CD14-positive monocyte (primary cell): ENCODE measurements at regions not wholly inside any gene's neighbourhood (a gene's known extent, or its start where the extent isn't known, plus 50 kb on each side); places are given as distances from the start of the nearest gene placed in this dataset.
"Not testable (repeated sequence)": the region's sequence is repeated elsewhere in the genome, so short reads cannot be mapped to it uniquely, and the experiment has no call there.

Experiments
- DNase-seq, 3 donors: peaks; one replicate each; pipeline ENCODE4 v3.0.0-alpha.2; 2011 to 2022
- H2AFZ ChIP-seq: 2 replicates; pipeline ENCODE4 v1.6.0; 2012; ENCODE audit warnings: mild to moderate bottlenecking, low read depth, low read length, inconsistent platforms; ENCODE audit not compliant: insufficient read depth, poor library complexity, severe bottlenecking
- H3K27ac ChIP-seq, 2 donors: 1 replicate in 1 of 2; 2 replicates in 1 of 2; pipeline ENCODE4 v1.5.1; 2012 to 2013; ENCODE audit warnings: low read length in 2 of 2, control low read depth in 1 of 2, inconsistent platforms in 1 of 2, low read depth in 1 of 2, mild to moderate bottlenecking in 1 of 2
- H3K27me3 ChIP-seq, 2 donors: one replicate each; pipeline versions ENCODE4 v1.6.0 to v1.6.1; 2011 to 2013; ENCODE audit warnings: low read length in 2 of 2; ENCODE audit not compliant: control insufficient read depth in 2 of 2, insufficient read depth in 2 of 2
- H3K36me3 ChIP-seq, 2 donors: replicated peaks in 1 of 2; 1 replicate in 1 of 2; 2 replicates in 1 of 2; pipeline versions ENCODE4 v1.5.1 to v1.6.1; 2012 to 2013; ENCODE audit warnings: low read length in 2 of 2, control low read depth in 1 of 2, inconsistent platforms in 1 of 2, mild to moderate bottlenecking in 1 of 2; ENCODE audit not compliant: insufficient read depth in 2 of 2, control insufficient read depth in 1 of 2
- H3K4me1 ChIP-seq, 2 donors: 1 replicate in 1 of 2; 2 replicates in 1 of 2; pipeline versions ENCODE4 v1.5.1 to v1.6.1; 2012 to 2013; ENCODE audit warnings: low read length in 2 of 2, control low read depth in 1 of 2, inconsistent platforms in 1 of 2, mild to moderate bottlenecking in 1 of 2, moderate library complexity in 1 of 2; ENCODE audit not compliant: insufficient read depth in 2 of 2, control insufficient read depth in 1 of 2
- H3K4me2 ChIP-seq: replicated peaks from 2 replicates; pipeline ENCODE3; 2012; ENCODE audit warnings: low read length, moderate library complexity, mild to moderate bottlenecking; ENCODE audit not compliant: poor library complexity, severe bottlenecking; ENCODE audit errors: extremely low read depth
- H3K4me3 ChIP-seq, 3 experiments: fragments of 200-600 bp in 1 of 3; sonication (generic) in 1 of 3; replicated peaks in 1 of 3; 1 replicate in 2 of 3; 2 replicates in 1 of 3; pipeline ENCODE4 v1.5.1; 2011 to 2013; ENCODE audit warnings: low read length in 3 of 3, mild to moderate bottlenecking in 3 of 3, control low read depth in 2 of 3, low read depth in 2 of 3, inconsistent platforms in 1 of 3, moderate library complexity in 1 of 3
- H3K79me2 ChIP-seq: 2 replicates; pipeline ENCODE4 v1.6.0; 2012; ENCODE audit warnings: mild to moderate bottlenecking, control low read depth, inconsistent platforms, low read length, moderate library complexity; ENCODE audit not compliant: insufficient read depth
- H3K9ac ChIP-seq: 2 replicates; pipeline ENCODE4 v1.6.0; 2017; ENCODE audit warnings: low read length, mild to moderate bottlenecking; ENCODE audit not compliant: insufficient read depth, poor library complexity, severe bottlenecking
- H3K9me3 ChIP-seq, 2 donors: replicated peaks in 1 of 2; 1 replicate in 1 of 2; 2 replicates in 1 of 2; pipeline versions ENCODE4 v1.5.1 to v1.6.1; 2012 to 2013; ENCODE audit warnings: low read length in 2 of 2, control low read depth in 1 of 2; ENCODE audit not compliant: control insufficient read depth in 1 of 2, insufficient read depth in 1 of 2
- H4K20me1 ChIP-seq: 2 replicates; pipeline ENCODE4 v1.6.0; 2012; ENCODE audit warnings: mild to moderate bottlenecking, low read length, control low read depth, moderate library complexity; ENCODE audit not compliant: insufficient read depth
- H3K27ac Mint-ChIP-seq, 7 donors: one replicate each; pipeline ENCODE4 v1.8.0; 2020; ENCODE audit warnings: mild to moderate bottlenecking in 7 of 7, mixed read lengths in 7 of 7, moderate library complexity in 6 of 7, inconsistent platforms in 2 of 7
- H3K27me3 Mint-ChIP-seq, 3 donors: one replicate each; pipeline ENCODE4 v1.8.0; 2021 to 2022; ENCODE audit warnings: low read depth in 3 of 3, mild to moderate bottlenecking in 3 of 3, mixed read lengths in 3 of 3, moderate library complexity in 3 of 3, inconsistent platforms in 1 of 3
- H3K36me3 Mint-ChIP-seq, 2 donors: one replicate each; pipeline ENCODE4 v1.8.0; 2020; ENCODE audit warnings: mixed read lengths in 2 of 2, inconsistent platforms in 1 of 2, mild to moderate bottlenecking in 1 of 2
- H3K4me1 Mint-ChIP-seq: one replicate; pipeline ENCODE4 v1.8.0; 2020; ENCODE audit warnings: mild to moderate bottlenecking, mixed read lengths
- H3K4me3 Mint-ChIP-seq, 2 donors: one replicate each; pipeline ENCODE4 v1.8.0; 2020; ENCODE audit warnings: mild to moderate bottlenecking in 2 of 2, mixed read lengths in 2 of 2, moderate library complexity in 1 of 2
- H3K9me3 Mint-ChIP-seq, 7 donors: one replicate each; pipeline ENCODE4 v1.8.0; 2020 to 2022; ENCODE audit warnings: mixed read lengths in 7 of 7, mild to moderate bottlenecking in 6 of 7, moderate library complexity in 6 of 7, inconsistent platforms in 2 of 7
- CTCF ChIP-seq: fragments of 200-600 bp; IDR thresholded peaks from one replicate; pipeline ENCODE4 v1.8.0; 2022; ENCODE audit warnings: antibody characterized with exemption, mild to moderate bottlenecking
- WGBS: methylation state at CpG from one replicate; pipeline ENCODE4 v1.1.5; 2013; ENCODE audit warnings: missing lambda C conversion rate; ENCODE audit not compliant: insufficient coverage; 5-methylcytosine and 5-hydroxymethylcytosine counted together
- intact Hi-C, 2 donors: fragments of 100-400 bp; cut with micrococcal nuclease; formaldehyde crosslinking; loops; one replicate each; pipeline versions ENCODE4 v1.15.0 to v1.15.1; 2023

- Histone ChIP-seq H3K36me3 (no peaks in the 10 kb centered on the region), H3K27me3 (no peaks in the 10 kb centered on the region), H3K4me1 (no peaks in the 10 kb centered on the region), H2AFZ (no peak overlapping the region), H3K9ac (no peak overlapping the region), H3K27ac (no peak overlapping the region), H3K4me3 (no peak overlapping the region), H3K9me3 (peaks cover 6 to 11% of the 10 kb centered on the region in 2 donors), H3K4me2 (no peak overlapping the region), H3K79me2 (no peaks in the 10 kb centered on the region), H4K20me1 (no peaks in the 10 kb centered on the region)
- H3K36me3 Mint-ChIP-seq, result no peaks in the 10 kb centered on the region
- H3K4me3 Mint-ChIP-seq, result no peak overlapping the region
- no CpG with 5 or more reads among the region's 2 CpGs for WGBS
- peaks cover 4 to 24% (median 19%) of the 10 kb centered on the region in 7 donors for H3K9me3 Mint-ChIP-seq
- H3K27me3 Mint-ChIP-seq, result peaks cover 1 to 5% (median 3%) of the 10 kb centered on the region in 3 donors
- no peak overlapping the region for H3K27ac Mint-ChIP-seq
- intact Hi-C loops, result no loop called here
- no peak for TF ChIP-seq CTCF
- no peak for DNase-seq
- H3K4me1 Mint-ChIP-seq, result no peaks in the 10 kb centered on the region
Observed at GRCh38 chr11:11202885-11203284, 150.2 kb downstream of the CSNK2A3 start.

GRCh38 chr11:11201302-11201701, 151.7 kb downstream of the CSNK2A3 start:
- peaks cover 4 to 24% (median 19%) of the 10 kb centered on the region in 7 donors for H3K9me3 Mint-ChIP-seq
- H3K27ac Mint-ChIP-seq, intact Hi-C loops, H3K4me3 ChIP-seq, H3K27me3 ChIP-seq, H3K36me3 Mint-ChIP-seq, H4K20me1 ChIP-seq, H3K9ac ChIP-seq, DNase-seq, H3K27me3 Mint-ChIP-seq, H3K79me2 ChIP-seq, H2AFZ ChIP-seq, H3K4me3 Mint-ChIP-seq, H3K36me3 ChIP-seq, H3K27ac ChIP-seq, H3K4me1 ChIP-seq, H3K4me1 Mint-ChIP-seq, H3K4me2 ChIP-seq: not testable (repeated sequence)
- 86% methylated on average over 1 of the region's 4 CpGs for WGBS
- peaks cover 6 to 11% of the 10 kb centered on the region in 2 donors for H3K9me3 ChIP-seq
